MM.1S (cell line): ENCODE measurements at regions not wholly inside any gene's neighbourhood (a gene's known extent, or its start where the extent isn't known, plus 50 kb on each side); places are given as distances from the start of the nearest gene placed in this dataset.

ENCODE experiments used
- CTCF ChIP-seq: fragments of 300-600 bp; sonication (generic); IDR thresholded peaks from 2 replicates; pipeline ENCODE4 v1.5.1; 2016; ENCODE audit warnings: antibody characterized with exemption, low read length, mixed read lengths
- EZH2 ChIP-seq: fragments of 300-600 bp; sonication (generic); optimal IDR thresholded peaks from 2 replicates; pipeline ENCODE3; 2017; ENCODE audit warnings: low read depth, mild to moderate bottlenecking, antibody characterized with exemption, low read length, mixed read lengths
- EZH2phosphoT487 ChIP-seq: fragments of 300-600 bp; sonication (generic); IDR thresholded peaks from 2 replicates; pipeline ENCODE4 v1.6.1; 2018; ENCODE audit warnings: antibody characterized with exemption, low read length

GRCh38 chr2:147094077-147094476 is 750.8 kb upstream of the ACVR2A start:
- TF ChIP-seq EZH2phosphoT487 (no peak), CTCF (no peak), EZH2 (no peak)
